Panc1 (cell line): ENCODE measurements at regions not wholly inside any gene's neighbourhood (a gene's known extent, or its start where the extent isn't known, plus 50 kb on each side); places are given as distances from the start of the nearest gene placed in this dataset.

Source experiments
- CTCF ChIP-seq: fragments of 450-650 bp; IDR thresholded peaks from 2 replicates; pipeline ENCODE4 v1.5.1; 2017; ENCODE audit warnings: mild to moderate bottlenecking
- POLR2AphosphoS5 ChIP-seq: IDR thresholded peaks from 2 replicates; pipeline ENCODE4 v1.6.1; 2012; ENCODE audit warnings: mild to moderate bottlenecking, low read depth, low read length, moderate library complexity
- REST ChIP-seq, 2 experiments: IDR thresholded peaks; 2 replicates each; pipeline ENCODE4 v1.6.1; 2011 to 2012; ENCODE audit warnings: low read depth in 2 of 2, control low read depth in 1 of 2, low read length in 1 of 2, mild to moderate bottlenecking in 1 of 2, moderate library complexity in 1 of 2; ENCODE audit not compliant: insufficient read depth in 1 of 2
- SIN3A ChIP-seq: IDR thresholded peaks from 2 replicates; pipeline ENCODE4 v1.6.1; 2012; ENCODE audit warnings: low read depth, mild to moderate bottlenecking, low read length, moderate library complexity, borderline replicate concordance; ENCODE audit not compliant: insufficient read depth
- TCF7L2 ChIP-seq: IDR thresholded peaks from 2 replicates; pipeline ENCODE4 v1.6.1; 2011; ENCODE audit warnings: mild to moderate bottlenecking, low read depth, low read length, inconsistent platforms

GRCh38 chr3:65276551-65276950 lies 588.8 kb upstream of the ADAMTS9 start:
- TF ChIP-seq CTCF, result no peak
- TF ChIP-seq POLR2AphosphoS5, result no peak
- TF ChIP-seq REST (IDR thresholded peaks at IDR 0.05; ENCODE audit: insufficient read depth in 1 of 2, low read depth in 2 of 2, low read length in 1 of 2), result no peak
- TF ChIP-seq TCF7L2, result no peak
- no peak for TF ChIP-seq SIN3A
